NCI-H146 treated with DMSO at 0.1 percent for 48 hours (cell line): ENCODE measurements at regions not wholly inside any gene's neighbourhood (a gene's known extent, or its start where the extent isn't known, plus 50 kb on each side); places are given as distances from the start of the nearest gene placed in this dataset.
"Not testable (repeated sequence)": the region's sequence is repeated elsewhere in the genome, so short reads cannot be mapped to it uniquely, and the experiment has no call there.

Source experiments
- DNase-seq: peaks from one replicate; lab custom pipeline; 2025; ENCODE audit not compliant: unreplicated experiment; lab: John Stamatoyannopoulos, UW

- DNase-seq = no peak
Measured at GRCh38 chr17:51434434-51435170, 174.3 kb downstream of the UTP18 start.

DNA sequence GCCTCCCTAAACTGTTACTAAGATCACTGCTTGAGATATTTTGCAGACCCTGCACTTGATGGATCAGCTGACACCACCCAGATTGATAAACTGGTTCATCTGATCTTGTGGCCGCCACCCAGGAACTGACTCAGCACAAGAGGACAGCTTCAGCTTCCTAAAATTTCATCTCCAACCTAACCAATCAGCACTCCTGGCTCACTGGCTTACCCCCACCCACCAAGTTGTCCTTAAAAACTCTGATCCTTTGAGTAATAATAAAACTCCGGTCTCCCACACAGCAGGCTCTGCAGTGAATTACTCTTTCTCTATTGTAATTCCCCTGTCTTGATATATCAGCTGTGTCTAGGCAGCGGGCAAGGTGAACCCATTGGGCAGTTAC lies 174.8 kb downstream of the UTP18 start:
- DNase-seq = no peak

GRCh38 chr17:51435641-51436091 lies 175.3 kb downstream of the UTP18 start:
- DNase-seq = no peak

DNA sequence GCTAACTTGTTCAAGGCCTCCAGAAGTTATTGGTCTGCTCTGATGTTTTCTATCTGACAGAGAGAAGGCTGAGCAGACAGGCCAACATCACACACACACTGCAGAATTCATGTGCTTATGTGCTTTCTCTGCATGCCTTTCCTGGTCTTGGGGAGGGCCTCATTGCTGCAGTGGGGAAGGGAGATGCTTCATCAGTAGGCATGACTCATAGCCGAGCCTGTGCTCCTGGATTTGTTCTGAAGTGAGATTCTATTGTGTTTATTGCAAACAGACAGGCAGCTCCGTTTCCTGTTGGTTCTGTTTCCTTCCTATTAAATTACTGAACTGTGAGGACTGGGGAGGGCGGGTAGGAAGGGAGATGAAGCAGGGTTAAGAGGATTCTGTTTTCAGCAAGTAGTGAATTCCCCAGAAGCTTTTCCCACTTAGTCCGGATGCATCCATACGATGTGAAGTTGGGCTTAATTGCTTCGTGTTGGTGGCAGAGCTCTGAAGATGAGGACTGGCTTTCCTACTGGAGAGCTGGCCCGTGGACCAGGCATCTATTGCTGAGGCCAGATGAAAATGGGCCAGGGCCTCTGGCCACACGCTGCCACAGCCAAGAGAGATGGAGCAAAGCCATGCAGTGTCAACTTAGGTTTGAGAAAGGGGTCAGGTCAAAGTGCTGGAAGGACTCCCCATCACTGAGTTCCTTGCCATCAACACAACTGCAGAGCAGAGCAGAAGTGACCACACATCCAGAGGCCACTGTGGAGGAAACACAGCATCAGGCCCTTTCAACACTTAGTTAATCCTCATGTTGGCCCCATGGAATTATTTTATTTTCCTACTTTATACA lies 179.3 kb downstream of the UTP18 start:
- no peak for DNase-seq

GRCh38 chr17:51441431-51441830 lies 181.1 kb downstream of the UTP18 start:
- DNase-seq = no peak

DNA sequence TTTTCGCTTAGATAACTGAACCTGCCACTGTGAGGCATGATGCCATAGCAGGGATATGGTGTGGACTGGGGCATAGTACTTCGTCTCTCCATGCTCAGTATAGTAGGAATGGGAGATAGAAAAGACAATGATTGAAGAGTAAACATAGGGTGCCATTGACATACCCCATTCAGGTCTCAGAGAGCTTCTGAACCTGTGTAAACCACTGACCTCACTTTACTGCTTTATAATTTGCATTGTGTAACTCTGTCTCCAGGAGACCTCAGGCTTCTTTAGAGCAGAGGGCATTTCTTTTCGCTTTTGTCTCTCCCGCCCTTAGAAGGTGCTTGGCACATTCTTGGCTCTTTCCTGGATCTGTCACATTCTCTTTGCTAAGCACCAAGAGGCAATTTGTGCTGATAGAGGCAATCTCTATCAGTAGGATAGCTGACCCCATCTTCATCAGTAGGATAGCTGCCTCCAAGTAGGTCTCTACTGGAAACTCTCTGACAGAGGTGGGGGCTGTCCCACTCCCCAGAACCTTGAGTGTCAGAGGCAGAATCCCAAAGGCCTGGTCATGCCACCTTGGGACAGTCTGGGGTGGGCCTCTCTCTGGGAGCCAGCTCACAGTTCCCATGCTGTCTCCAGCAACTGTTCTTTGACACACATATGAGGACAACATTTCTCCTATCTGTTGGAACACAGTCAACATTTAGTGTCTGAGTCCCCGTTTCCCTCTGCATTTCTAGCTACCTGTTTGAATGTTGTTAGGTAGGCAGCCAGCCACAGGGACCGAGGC lies 181.9 kb downstream of the UTP18 start:
- no peak for DNase-seq

- DNase-seq = no peak
Measured at GRCh38 chr17:51443646-51444045, 183.3 kb downstream of the UTP18 start.

GRCh38 chr17:51445946-51446345 lies 185.6 kb downstream of the UTP18 start:
- DNase-seq = no peak

- DNase-seq = no peak
Measured at GRCh38 chr17:51454456-51454978, 194.2 kb downstream of the UTP18 start.

DNA sequence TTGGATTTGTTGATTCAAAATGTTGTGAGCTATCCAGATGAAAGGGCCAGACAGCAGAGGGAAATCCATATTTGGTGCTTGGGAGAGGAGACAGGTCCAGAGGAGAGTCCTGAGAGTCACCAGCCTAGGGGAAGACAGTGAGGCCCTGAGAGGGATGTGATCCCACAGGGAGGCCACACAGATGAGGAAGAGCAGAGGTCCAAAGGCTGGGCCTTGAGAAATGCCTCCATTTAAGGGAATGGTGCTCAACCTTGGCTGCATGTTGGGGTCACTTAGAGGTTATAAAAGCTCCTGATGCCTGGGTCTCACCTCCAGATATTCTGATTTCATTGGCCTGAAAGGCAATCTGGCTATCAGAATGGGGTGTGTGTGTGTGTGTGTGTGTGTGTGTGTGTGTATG lies 194.9 kb downstream of the UTP18 start:
- DNase-seq = no peak

- DNase-seq = no peak
Measured at GRCh38 chr17:51455931-51456330, 195.6 kb downstream of the UTP18 start.

- DNase-seq = no peak
Measured at GRCh38 chr17:51456942-51457341, 196.6 kb downstream of the UTP18 start.

DNA sequence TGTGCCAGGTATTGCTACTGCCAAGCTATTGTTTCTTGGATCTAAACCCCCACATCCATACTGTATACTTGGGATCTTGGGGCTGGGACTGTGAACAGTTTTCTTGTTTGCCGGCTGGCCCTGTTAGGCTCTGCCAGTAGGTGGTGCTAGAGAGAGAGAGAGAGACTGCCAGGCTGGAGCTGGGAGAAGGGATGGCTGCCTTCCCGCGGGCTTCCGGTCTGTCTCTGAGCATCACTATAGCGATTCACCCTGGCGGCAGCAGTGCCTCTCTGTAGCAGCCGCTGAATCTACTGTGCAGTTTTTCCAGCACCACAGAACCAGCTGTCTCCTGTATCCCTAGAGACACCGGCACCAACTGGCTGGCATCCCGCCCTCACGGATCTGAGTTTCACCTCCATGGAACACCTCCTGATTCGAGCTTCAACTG lies 201.2 kb downstream of the UTP18 start:
- peak; percentile 47 for DNase-seq

DNA sequence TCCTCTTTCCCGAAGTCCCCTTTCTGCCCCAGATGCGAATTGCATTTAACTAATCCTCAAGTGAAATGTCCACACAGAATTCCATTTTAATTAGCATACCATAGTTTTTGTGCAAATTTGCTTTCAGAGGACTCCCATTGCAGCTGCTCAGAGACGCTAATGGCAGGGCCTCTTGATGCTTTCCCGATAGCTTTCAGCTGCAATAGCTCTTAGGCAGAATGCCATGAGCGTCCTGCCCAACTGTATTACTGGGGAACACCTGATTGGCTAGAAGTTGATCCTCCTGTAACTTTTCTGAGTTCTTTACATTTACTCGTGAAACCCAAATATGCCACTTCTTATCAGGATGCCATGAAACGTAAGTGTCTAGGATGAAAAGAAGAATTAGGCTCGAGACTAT lies 203.0 kb downstream of the UTP18 start:
- DNase-seq = no peak

GRCh38 chr17:51467336-51467735 lies 207.0 kb downstream of the UTP18 start:
- DNase-seq = no peak

DNA sequence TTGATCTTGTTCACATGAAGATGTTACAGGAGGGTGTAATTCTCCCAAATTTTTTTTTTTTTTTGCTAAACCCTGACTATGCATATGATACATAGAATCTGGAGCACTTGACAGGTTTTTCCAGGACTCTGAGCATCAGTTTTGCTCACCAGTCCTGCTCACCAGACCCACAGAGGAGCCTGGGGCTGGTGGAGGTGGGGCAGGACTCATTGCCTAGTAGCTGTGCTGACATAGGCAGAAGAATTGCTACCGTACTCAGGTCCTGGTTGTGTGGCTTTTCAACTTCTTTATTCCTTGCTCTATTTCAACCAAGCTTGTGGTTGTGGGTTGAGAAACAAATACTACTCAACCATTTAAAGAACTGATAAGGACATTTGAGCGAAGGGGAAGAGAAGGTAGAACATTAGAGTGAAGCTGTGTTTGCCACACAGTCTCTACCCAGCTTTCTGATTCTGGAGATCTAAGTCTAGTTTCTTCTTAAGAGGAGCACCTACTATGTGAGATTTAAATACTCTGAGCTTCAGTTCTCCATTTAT lies 212.4 kb downstream of the UTP18 start:
- DNase-seq = no peak

GRCh38 chr17:51474764-51475163 lies 214.4 kb downstream of the UTP18 start:
- DNase-seq = no peak

GRCh38 chr17:51475730-51476129 lies 215.4 kb downstream of the UTP18 start:
- DNase-seq = no peak

- DNase-seq = no peak
Measured at GRCh38 chr17:51479303-51479702, 219.0 kb downstream of the UTP18 start.

DNA sequence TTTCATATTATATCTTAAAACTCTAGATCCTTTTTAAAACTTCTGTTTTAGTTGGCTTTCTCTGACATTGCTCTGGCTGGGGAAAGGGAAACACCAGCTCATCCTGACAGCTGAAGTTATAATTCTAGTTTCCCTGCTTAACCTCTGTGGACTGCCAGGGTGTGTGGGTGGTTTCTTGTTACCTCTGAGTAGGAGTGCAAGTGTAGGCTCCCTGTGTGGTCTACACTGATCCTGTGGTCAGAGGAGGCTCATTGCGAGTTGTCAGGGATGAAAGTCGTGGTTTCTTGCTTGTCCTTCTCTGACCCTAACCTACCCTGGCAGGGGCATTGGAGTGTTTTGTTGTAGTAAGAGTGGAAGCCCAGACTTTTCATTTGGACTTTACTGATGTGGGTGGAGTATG lies 221.0 kb downstream of the UTP18 start:
- no peak for DNase-seq

- DNase-seq = not testable (repeated sequence)
Measured at GRCh38 chr17:51482248-51482647, 221.9 kb downstream of the UTP18 start.
